A549 (cell line): ENCODE measurements at regions not wholly inside any gene's neighbourhood (a gene's known extent, or its start where the extent isn't known, plus 50 kb on each side); places are given as distances from the start of the nearest gene placed in this dataset.
"Not testable (repeated sequence)": the region's sequence is repeated elsewhere in the genome, so short reads cannot be mapped to it uniquely, and the experiment has no call there.

Source experiments
- CHD4 ChIP-seq: fragments of 200-600 bp; sonication (generic); IDR thresholded peaks from 2 replicates; pipeline ENCODE4 v1.6.1; 2016; ENCODE audit warnings: antibody characterized with exemption, mild to moderate bottlenecking, borderline replicate concordance
- MYC ChIP-seq: IDR thresholded peaks from 2 replicates; pipeline ENCODE4 v1.6.1; 2012; ENCODE audit warnings: mild to moderate bottlenecking, inconsistent platforms, low read length, improper control_type of control experiment, borderline replicate concordance
- TF ChIP-seq, protein P1 (sequence below): fragments of 200-600 bp; sonication (generic); IDR thresholded peaks from 2 replicates; pipeline ENCODE4 v1.6.1; 2016; ENCODE audit warnings: antibody characterized with exemption, mild to moderate bottlenecking, moderate library complexity

DNA sequence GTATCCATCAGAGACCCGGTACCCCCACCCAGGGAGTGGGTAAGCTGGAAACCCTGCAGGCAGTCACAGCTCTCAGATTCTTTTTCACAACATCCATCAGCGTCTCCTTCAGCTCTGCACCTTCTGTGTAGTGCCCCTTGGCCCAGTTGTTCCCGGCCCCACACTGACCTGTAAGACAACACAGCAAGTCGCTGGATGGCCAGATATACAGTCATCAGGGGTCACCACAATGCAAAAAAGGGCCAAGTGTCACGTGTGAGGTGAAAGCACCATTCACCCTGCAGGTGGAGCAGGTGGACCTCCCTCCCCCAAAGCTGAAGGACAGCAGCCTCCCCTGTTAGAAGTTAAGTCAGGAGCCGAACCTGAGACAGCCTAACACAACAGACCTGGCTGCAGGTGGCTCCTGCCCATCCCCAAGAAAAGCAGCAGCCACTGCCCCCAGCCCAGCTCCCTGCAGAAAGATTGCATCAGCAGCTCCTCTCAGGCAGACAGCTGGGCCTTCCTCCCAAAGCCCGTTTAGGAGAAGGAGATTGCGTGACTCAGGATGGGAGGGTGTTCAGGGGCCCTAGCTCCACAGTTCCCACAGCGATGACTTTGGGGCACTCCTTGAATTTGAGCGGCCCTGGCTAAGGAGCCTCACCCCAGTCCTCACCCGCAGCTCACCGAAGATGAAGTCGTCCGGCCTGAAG lies 69.3 kb upstream of the ZNF678 start:
- TF ChIP-seq, protein P1, sequence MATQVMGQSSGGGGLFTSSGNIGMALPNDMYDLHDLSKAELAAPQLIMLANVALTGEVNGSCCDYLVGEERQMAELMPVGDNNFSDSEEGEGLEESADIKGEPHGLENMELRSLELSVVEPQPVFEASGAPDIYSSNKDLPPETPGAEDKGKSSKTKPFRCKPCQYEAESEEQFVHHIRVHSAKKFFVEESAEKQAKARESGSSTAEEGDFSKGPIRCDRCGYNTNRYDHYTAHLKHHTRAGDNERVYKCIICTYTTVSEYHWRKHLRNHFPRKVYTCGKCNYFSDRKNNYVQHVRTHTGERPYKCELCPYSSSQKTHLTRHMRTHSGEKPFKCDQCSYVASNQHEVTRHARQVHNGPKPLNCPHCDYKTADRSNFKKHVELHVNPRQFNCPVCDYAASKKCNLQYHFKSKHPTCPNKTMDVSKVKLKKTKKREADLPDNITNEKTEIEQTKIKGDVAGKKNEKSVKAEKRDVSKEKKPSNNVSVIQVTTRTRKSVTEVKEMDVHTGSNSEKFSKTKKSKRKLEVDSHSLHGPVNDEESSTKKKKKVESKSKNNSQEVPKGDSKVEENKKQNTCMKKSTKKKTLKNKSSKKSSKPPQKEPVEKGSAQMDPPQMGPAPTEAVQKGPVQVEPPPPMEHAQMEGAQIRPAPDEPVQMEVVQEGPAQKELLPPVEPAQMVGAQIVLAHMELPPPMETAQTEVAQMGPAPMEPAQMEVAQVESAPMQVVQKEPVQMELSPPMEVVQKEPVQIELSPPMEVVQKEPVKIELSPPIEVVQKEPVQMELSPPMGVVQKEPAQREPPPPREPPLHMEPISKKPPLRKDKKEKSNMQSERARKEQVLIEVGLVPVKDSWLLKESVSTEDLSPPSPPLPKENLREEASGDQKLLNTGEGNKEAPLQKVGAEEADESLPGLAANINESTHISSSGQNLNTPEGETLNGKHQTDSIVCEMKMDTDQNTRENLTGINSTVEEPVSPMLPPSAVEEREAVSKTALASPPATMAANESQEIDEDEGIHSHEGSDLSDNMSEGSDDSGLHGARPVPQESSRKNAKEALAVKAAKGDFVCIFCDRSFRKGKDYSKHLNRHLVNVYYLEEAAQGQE: not testable (repeated sequence)
- not testable (repeated sequence) for TF ChIP-seq MYC, CHD4
